ENCODE measurements at regions not wholly inside any gene's neighbourhood (a gene's known extent, or its start where the extent isn't known, plus 50 kb on each side); places are given as distances from the start of the nearest gene placed in this dataset.
A peak's percentile ranks its signal among the peaks of the same experiment; 100 is the strongest.

DNA sequence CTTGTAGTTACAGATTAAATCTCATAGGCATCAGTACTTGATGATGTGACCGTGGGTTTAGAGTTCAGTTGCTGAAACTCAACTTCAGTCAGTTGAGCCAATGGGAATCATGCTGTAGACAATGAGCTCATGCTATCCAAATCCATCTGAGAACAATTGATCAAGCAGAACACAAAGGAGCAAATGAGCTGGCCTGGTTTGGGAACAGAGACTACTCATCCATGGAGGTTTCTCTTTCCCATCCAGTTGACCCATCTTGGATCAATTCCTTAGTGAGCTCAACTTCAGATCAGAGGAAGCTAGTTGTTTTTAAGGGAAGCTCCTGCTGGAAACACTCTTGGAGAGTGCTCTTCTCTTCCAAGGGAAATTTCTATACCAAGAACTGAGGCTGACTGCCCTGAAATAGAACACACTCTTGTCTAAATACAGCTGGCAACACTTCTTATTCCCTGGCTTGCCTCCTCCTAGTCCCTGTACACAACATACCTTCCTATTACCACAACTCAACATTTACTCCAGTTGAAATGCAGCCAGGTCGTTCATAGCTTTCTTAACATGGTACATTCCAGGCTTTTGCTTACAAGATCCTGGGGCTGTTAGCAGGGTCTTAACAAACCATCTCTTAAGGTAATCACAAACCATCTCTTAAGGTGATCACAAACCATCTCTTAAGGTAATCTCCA lies 203.9 kb upstream of the PRDM1 start:
- no peaks in the 10 kb centered on the region for H3K79me2 ChIP-seq (replicated peaks; ENCODE audit: insufficient read depth)
- H3K27me3 ChIP-seq (ENCODE audit: insufficient read depth) = no peaks in the 10 kb centered on the region
- no peak overlapping the region for H3K4me3 ChIP-seq
- peaks cover 7% of the 10 kb centered on the region for H3K4me1 Mint-ChIP-seq
- H3K9me2 ChIP-seq (ENCODE audit: insufficient read depth) = peaks cover 15% of the 10 kb centered on the region
- H3K27me3 Mint-ChIP-seq (ENCODE audit: insufficient read depth, low read depth, poor library complexity) = peaks cover 3% of the 10 kb centered on the region
- no peaks in the 10 kb centered on the region for H3F3A ChIP-seq (replicated peaks; ENCODE audit: low read depth)
- H2AFZ ChIP-seq = no peak overlapping the region; the same call in 1 of the 2 replicates
- H3K4me2 ChIP-seq = no peak overlapping the region
- no peaks in the 10 kb centered on the region for H3K36me3 ChIP-seq (ENCODE audit: insufficient read depth)
- no peak overlapping the region for H3K27ac ChIP-seq (ENCODE audit: low read depth)
- H3K27ac Mint-ChIP-seq = no peak overlapping the region
- no peak overlapping the region for H3K4me3 Mint-ChIP-seq
- peaks cover 7% of the 10 kb centered on the region; the same call in 1 of the 2 replicates for H3K4me1 ChIP-seq (ENCODE audit: insufficient read depth)
- no peaks in the 10 kb centered on the region for H3K36me3 Mint-ChIP-seq (ENCODE audit: low read depth)
- H3K9me3 Mint-ChIP-seq = no peaks in the 10 kb centered on the region
- no peak for DNase-seq (ENCODE audit: low spot score)
- H4K20me1 ChIP-seq (replicated peaks; ENCODE audit: insufficient read depth) = no peaks in the 10 kb centered on the region
- no peak for ATAC-seq
- TF ChIP-seq, protein P1, sequence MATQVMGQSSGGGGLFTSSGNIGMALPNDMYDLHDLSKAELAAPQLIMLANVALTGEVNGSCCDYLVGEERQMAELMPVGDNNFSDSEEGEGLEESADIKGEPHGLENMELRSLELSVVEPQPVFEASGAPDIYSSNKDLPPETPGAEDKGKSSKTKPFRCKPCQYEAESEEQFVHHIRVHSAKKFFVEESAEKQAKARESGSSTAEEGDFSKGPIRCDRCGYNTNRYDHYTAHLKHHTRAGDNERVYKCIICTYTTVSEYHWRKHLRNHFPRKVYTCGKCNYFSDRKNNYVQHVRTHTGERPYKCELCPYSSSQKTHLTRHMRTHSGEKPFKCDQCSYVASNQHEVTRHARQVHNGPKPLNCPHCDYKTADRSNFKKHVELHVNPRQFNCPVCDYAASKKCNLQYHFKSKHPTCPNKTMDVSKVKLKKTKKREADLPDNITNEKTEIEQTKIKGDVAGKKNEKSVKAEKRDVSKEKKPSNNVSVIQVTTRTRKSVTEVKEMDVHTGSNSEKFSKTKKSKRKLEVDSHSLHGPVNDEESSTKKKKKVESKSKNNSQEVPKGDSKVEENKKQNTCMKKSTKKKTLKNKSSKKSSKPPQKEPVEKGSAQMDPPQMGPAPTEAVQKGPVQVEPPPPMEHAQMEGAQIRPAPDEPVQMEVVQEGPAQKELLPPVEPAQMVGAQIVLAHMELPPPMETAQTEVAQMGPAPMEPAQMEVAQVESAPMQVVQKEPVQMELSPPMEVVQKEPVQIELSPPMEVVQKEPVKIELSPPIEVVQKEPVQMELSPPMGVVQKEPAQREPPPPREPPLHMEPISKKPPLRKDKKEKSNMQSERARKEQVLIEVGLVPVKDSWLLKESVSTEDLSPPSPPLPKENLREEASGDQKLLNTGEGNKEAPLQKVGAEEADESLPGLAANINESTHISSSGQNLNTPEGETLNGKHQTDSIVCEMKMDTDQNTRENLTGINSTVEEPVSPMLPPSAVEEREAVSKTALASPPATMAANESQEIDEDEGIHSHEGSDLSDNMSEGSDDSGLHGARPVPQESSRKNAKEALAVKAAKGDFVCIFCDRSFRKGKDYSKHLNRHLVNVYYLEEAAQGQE (IDR thresholded peaks at IDR 0.05; ENCODE audit: unreplicated experiment) = no peak
- TF ChIP-seq ZNF331 (CRISPR knock-in tag; IDR thresholded peaks at IDR 0.05; ENCODE audit: low read depth) (no peak), EZH2 (IDR thresholded peaks at IDR 0.05; ENCODE audit: low read depth, unreplicated experiment) (no peak), CREB1 (CRISPR knock-in tag; IDR thresholded peaks at IDR 0.05; ENCODE audit: low read depth) (no peak), POLR2AphosphoS5 (IDR thresholded peaks at IDR 0.05; ENCODE audit: low read depth) (no peak)
- TF ChIP-seq, protein P2, sequence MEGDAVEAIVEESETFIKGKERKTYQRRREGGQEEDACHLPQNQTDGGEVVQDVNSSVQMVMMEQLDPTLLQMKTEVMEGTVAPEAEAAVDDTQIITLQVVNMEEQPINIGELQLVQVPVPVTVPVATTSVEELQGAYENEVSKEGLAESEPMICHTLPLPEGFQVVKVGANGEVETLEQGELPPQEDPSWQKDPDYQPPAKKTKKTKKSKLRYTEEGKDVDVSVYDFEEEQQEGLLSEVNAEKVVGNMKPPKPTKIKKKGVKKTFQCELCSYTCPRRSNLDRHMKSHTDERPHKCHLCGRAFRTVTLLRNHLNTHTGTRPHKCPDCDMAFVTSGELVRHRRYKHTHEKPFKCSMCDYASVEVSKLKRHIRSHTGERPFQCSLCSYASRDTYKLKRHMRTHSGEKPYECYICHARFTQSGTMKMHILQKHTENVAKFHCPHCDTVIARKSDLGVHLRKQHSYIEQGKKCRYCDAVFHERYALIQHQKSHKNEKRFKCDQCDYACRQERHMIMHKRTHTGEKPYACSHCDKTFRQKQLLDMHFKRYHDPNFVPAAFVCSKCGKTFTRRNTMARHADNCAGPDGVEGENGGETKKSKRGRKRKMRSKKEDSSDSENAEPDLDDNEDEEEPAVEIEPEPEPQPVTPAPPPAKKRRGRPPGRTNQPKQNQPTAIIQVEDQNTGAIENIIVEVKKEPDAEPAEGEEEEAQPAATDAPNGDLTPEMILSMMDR (conservative IDR thresholded peaks at IDR 0.05; ENCODE audit: low read depth in 2 of 2) = no peak

DNA sequence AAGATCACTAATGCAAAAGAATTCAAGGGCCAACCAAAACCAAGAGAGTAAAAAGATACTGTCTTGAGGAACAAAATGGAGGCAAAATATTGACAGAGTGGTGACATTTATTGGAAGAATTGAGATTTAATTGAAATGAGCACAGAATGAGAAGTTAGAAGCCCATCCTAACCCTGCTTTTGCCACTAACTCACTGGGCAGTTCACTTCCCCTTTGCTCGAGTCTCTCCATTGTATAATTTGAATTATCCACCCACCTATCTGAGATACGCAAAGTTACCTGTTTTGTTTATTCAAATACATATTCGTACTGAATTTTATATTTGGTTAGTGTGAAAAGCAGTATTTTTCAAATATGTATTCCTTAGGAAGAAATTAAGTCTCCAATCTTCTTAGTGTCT lies 204.5 kb upstream of the PRDM1 start:
- H3K9me3 Mint-ChIP-seq = no peaks in the 10 kb centered on the region
- Histone ChIP-seq H3K27ac (ENCODE audit: low read depth) (no peak overlapping the region), H3K9me2 (ENCODE audit: insufficient read depth) (peaks cover 16% of the 10 kb centered on the region), H3F3A (replicated peaks; ENCODE audit: low read depth) (no peaks in the 10 kb centered on the region), H3K79me2 (replicated peaks; ENCODE audit: insufficient read depth) (no peaks in the 10 kb centered on the region), H3K4me2 (no peak overlapping the region), H3K36me3 (ENCODE audit: insufficient read depth) (no peaks in the 10 kb centered on the region), H2AFZ (0 out of 2 replicates have a peak overlapping the region, but pooled peaks have one; percentile 38), H4K20me1 (replicated peaks; ENCODE audit: insufficient read depth) (no peaks in the 10 kb centered on the region), H3K4me1 (ENCODE audit: insufficient read depth) (peaks cover under 1% of the 10 kb centered on the region; the same call in 1 of the 2 replicates), H3K4me3 (no peak overlapping the region), H3K27me3 (ENCODE audit: insufficient read depth) (no peaks in the 10 kb centered on the region)
- peaks cover 3% of the 10 kb centered on the region for H3K27me3 Mint-ChIP-seq (ENCODE audit: insufficient read depth, low read depth, poor library complexity)
- H3K36me3 Mint-ChIP-seq (ENCODE audit: low read depth) = no peaks in the 10 kb centered on the region; the same call in 2 of the 3 replicates
- no peak overlapping the region for H3K27ac Mint-ChIP-seq
- DNase-seq (ENCODE audit: low spot score) (no peak), ATAC-seq (no peak)
- peaks cover 2% of the 10 kb centered on the region for H3K4me1 Mint-ChIP-seq
- no peak overlapping the region for H3K4me3 Mint-ChIP-seq
- no peak for TF ChIP-seq NANOG (IDR thresholded peaks at IDR 0.05; ENCODE audit: borderline replicate concordance)
- TF ChIP-seq, protein P3, sequence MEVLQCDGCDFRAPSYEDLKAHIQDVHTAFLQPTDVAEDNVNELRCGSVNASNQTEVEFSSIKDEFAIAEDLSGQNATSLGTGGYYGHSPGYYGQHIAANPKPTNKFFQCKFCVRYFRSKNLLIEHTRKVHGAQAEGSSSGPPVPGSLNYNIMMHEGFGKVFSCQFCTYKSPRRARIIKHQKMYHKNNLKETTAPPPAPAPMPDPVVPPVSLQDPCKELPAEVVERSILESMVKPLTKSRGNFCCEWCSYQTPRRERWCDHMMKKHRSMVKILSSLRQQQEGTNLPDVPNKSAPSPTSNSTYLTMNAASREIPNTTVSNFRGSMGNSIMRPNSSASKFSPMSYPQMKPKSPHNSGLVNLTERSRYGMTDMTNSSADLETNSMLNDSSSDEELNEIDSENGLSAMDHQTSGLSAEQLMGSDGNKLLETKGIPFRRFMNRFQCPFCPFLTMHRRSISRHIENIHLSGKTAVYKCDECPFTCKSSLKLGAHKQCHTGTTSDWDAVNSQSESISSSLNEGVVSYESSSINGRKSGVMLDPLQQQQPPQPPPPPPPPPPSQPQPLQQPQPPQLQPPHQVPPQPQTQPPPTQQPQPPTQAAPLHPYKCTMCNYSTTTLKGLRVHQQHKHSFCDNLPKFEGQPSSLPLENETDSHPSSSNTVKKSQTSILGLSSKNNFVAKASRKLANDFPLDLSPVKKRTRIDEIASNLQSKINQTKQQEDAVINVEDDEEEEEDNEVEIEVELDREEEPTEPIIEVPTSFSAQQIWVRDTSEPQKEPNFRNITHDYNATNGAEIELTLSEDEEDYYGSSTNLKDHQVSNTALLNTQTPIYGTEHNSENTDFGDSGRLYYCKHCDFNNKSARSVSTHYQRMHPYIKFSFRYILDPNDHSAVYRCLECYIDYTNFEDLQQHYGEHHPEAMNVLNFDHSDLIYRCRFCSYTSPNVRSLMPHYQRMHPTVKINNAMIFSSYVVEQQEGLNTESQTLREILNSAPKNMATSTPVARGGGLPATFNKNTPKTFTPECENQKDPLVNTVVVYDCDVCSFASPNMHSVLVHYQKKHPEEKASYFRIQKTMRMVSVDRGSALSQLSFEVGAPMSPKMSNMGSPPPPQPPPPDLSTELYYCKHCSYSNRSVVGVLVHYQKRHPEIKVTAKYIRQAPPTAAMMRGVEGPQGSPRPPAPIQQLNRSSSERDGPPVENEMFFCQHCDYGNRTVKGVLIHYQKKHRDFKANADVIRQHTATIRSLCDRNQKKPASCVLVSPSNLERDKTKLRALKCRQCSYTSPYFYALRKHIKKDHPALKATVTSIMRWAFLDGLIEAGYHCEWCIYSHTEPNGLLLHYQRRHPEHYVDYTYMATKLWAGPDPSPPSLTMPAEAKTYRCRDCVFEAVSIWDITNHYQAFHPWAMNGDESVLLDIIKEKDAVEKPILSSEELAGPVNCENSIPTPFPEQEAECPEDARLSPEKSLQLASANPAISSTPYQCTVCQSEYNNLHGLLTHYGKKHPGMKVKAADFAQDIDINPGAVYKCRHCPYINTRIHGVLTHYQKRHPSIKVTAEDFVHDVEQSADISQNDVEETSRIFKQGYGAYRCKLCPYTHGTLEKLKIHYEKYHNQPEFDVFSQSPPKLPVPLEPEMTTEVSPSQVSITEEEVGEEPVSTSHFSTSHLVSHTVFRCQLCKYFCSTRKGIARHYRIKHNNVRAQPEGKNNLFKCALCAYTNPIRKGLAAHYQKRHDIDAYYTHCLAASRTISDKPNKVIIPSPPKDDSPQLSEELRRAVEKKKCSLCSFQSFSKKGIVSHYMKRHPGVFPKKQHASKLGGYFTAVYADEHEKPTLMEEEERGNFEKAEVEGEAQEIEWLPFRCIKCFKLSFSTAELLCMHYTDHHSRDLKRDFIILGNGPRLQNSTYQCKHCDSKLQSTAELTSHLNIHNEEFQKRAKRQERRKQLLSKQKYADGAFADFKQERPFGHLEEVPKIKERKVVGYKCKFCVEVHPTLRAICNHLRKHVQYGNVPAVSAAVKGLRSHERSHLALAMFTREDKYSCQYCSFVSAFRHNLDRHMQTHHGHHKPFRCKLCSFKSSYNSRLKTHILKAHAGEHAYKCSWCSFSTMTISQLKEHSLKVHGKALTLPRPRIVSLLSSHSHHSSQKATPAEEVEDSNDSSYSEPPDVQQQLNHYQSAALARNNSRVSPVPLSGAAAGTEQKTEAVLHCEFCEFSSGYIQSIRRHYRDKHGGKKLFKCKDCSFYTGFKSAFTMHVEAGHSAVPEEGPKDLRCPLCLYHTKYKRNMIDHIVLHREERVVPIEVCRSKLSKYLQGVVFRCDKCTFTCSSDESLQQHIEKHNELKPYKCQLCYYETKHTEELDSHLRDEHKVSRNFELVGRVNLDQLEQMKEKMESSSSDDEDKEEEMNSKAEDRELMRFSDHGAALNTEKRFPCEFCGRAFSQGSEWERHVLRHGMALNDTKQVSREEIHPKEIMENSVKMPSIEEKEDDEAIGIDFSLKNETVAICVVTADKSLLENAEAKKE (CRISPR knock-in tag; IDR thresholded peaks at IDR 0.05) = no peak
- no peak for TF ChIP-seq ZNF114 (CRISPR knock-in tag; IDR thresholded peaks at IDR 0.05)
